Immature natural killer cell (primary cell): ENCODE measurements at regions not wholly inside any gene's neighbourhood (a gene's known extent, or its start where the extent isn't known, plus 50 kb on each side); places are given as distances from the start of the nearest gene placed in this dataset.
"Not testable (repeated sequence)": the region's sequence is repeated elsewhere in the genome, so short reads cannot be mapped to it uniquely, and the experiment has no call there.

Experiments used
- DNase-seq, 3 donors: peaks; one replicate each; pipeline ENCODE4 v3.0.0; 2022; ENCODE audit warnings: mixed read lengths in 1 of 3
- H3K27ac Mint-ChIP-seq, 6 donors: one replicate each; pipeline ENCODE4 v1.8.0; 2020; ENCODE audit warnings: mixed read lengths in 6 of 6, mild to moderate bottlenecking in 5 of 6, inconsistent platforms in 4 of 6, moderate library complexity in 3 of 6
- H3K27me3 Mint-ChIP-seq, 3 donors: one replicate each; pipeline ENCODE4 v1.8.0; 2020 to 2021; ENCODE audit warnings: low read depth in 3 of 3, mild to moderate bottlenecking in 3 of 3, mixed read lengths in 3 of 3, moderate library complexity in 3 of 3, inconsistent platforms in 1 of 3
- H3K36me3 Mint-ChIP-seq, 3 donors: one replicate each; pipeline ENCODE4 v1.8.0; 2020; ENCODE audit warnings: mixed read lengths in 3 of 3, inconsistent platforms in 2 of 3, mild to moderate bottlenecking in 2 of 3
- H3K4me1 Mint-ChIP-seq, 2 donors: one replicate each; pipeline ENCODE4 v1.8.0; 2020; ENCODE audit warnings: inconsistent platforms in 2 of 2, mild to moderate bottlenecking in 2 of 2, mixed read lengths in 2 of 2, moderate library complexity in 1 of 2
- H3K4me3 Mint-ChIP-seq, 5 donors: one replicate each; pipeline ENCODE4 v1.8.0; 2020; ENCODE audit warnings: mild to moderate bottlenecking in 5 of 5, mixed read lengths in 5 of 5, inconsistent platforms in 3 of 5, moderate library complexity in 3 of 5
- H3K9me3 Mint-ChIP-seq, 6 donors: one replicate each; pipeline ENCODE4 v1.8.0; 2020; ENCODE audit warnings: mild to moderate bottlenecking in 6 of 6, mixed read lengths in 6 of 6, inconsistent platforms in 4 of 6, moderate library complexity in 3 of 6

DNA sequence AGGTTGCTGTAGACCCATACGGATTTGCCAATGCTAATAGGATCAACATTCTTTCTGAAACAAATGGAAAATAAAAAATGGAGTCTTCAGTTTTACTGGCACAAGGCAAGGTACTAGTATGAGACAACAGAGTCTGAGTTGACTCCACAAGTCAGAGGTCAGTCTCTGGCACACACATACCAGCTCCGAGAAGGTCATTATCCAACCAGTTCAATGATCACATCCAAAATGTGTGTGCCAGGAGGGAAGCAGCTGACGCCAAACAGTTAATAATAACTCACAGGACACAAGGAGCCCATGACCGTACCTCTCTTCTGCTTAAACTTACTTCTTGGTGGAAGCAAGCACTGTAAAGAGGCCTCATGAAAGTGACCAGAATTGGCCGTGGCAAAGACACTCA, 528.6 kb downstream of the ZNF516 start:
- H3K9me3 Mint-ChIP-seq: peaks cover 0 to 2% (median 0%) of the 10 kb centered on the region in 6 donors
- no peak overlapping the region for H3K4me3 Mint-ChIP-seq
- H3K4me1 Mint-ChIP-seq: no peaks in the 10 kb centered on the region
- DNase-seq: no peak
- H3K27ac Mint-ChIP-seq: no peak overlapping the region
- H3K36me3 Mint-ChIP-seq: no peaks in the 10 kb centered on the region
- H3K27me3 Mint-ChIP-seq: no peaks in the 10 kb centered on the region

DNA sequence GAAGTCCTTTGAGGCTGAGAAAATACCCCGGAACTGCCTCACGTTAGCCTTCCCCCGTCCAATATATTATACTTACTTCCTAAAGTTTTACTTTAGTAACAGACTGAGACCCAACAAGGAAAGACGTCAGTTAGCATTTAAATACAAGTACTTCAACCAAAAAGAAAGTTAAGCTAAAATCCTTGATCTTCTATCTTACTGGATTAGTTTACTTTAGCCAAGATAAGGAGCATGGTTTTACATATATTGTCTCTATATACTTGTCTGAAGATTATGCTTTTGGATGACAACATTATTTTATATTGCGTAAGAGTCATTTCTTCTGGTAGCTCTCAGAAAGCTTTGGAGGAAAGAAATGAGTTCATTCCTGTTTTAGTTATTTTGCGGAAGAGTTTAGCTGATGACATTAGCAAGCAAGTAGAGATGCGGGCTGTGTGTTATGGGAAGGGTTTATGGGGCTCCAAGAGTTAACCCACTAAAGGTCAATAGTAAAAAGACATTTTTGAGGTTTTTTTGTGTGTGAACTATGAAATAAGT, 532.9 kb downstream of the ZNF516 start:
- H3K4me3 Mint-ChIP-seq: no peak overlapping the region
- peaks cover 0 to 1% (median 0%) of the 10 kb centered on the region in 6 donors for H3K9me3 Mint-ChIP-seq

GRCh38 chr18:75960356-75960755, 532.9 kb upstream of the SMIM21 start:
- H3K4me3 Mint-ChIP-seq, DNase-seq, H3K4me1 Mint-ChIP-seq, H3K9me3 Mint-ChIP-seq, H3K36me3 Mint-ChIP-seq, H3K27ac Mint-ChIP-seq, H3K27me3 Mint-ChIP-seq: not testable (repeated sequence)

More for the DNA sequence above, 532.9 kb downstream of the ZNF516 start:
- no peaks in the 10 kb centered on the region for H3K36me3 Mint-ChIP-seq
- no peak for DNase-seq
- no peaks in the 10 kb centered on the region for H3K4me1 Mint-ChIP-seq
- peaks cover 0 to 3% (median 0%) of the 10 kb centered on the region in 3 donors for H3K27me3 Mint-ChIP-seq
- no peak overlapping the region for H3K27ac Mint-ChIP-seq

DNA sequence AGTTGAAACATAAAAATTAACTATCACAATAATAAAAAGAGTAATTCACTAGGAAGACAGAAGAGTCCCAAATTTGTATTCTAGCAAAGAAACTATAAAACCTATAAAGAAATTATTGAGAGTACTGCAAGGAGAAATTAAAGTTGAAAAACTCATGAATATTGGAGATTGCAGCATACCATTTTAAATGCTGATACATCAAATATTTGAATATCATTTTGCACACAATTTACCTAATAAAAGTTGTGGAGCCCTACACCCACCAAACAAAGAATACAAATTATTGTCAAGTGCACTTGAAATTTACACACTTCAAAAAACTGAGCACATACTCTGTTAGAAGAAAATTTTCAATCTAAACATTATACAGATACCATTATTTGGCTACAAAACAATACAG, 531.6 kb upstream of the SMIM21 start:
- DNase-seq: no peak
- Mint-ChIP-seq H3K4me1 (no peaks in the 10 kb centered on the region), H3K4me3 (no peak overlapping the region), H3K9me3 (peaks cover 0 to 1% (median 0%) of the 10 kb centered on the region in 6 donors), H3K36me3 (peaks cover 0 to 3% (median 0%) of the 10 kb centered on the region in 3 donors), H3K27me3 (peaks cover 0 to 3% (median 0%) of the 10 kb centered on the region in 3 donors), H3K27ac (no peak overlapping the region)

DNA sequence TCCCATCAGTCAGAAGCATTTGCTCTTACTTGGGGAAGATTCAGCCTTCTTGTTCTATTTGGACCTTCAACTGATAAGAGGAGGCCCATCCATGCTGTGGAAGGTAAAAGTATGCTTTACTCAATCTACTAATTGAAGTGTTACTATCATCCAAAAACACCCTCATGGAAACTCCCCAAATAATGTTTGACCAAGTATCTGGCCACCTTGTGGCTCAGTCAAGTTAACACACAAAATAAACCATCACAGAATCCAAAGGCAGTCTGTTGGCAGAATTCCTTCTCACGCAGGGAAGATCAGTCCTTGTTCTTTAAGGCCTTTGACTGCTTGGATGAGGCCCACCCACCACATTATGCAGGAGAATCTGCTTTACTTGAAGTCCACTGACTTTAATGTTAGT, 531.2 kb upstream of the SMIM21 start:
- DNase-seq: no peak
- Mint-ChIP-seq H3K27ac (no peak overlapping the region), H3K9me3 (peaks cover 0 to 1% (median under 1%) of the 10 kb centered on the region in 6 donors), H3K27me3 (peaks cover 0 to 5% (median 0%) of the 10 kb centered on the region in 3 donors), H3K36me3 (peaks cover 0 to 3% (median 0%) of the 10 kb centered on the region in 3 donors), H3K4me3 (no peak overlapping the region), H3K4me1 (no peaks in the 10 kb centered on the region)

DNA sequence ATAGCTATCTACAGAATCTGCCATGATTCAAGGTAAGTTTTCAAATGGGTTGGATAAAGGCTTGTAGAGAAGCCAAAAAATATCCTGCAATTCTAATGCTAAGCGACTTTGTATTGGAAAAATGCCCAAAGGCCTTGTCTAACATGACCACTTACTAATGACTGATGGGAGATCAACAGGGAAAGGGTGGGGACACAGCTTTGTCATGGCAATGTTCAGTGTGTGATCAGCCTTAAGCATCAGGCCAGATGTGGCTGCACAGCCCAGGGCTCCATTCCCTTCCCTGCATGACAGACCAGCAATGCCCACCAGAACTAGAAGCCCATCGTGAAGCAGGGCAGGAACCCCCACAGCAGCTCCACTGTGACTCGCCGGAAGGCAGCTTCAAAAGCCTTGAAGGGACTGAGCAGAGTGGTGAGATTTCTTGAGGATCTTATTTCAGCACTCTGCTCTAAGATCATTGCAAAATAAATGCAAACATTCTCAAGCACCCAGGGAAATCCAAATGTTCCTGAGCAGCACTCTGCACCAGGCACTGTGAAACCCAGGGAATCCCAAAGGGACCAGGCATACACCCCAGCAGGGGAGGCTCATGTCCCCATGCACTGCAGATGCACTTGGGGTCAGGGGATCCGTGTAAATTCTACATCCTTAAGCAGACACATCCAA, 517.9 kb upstream of the SMIM21 start:
- Mint-ChIP-seq H3K27ac (no peak overlapping the region), H3K27me3 (peaks cover 0 to 6% (median 0%) of the 10 kb centered on the region in 3 donors), H3K4me1 (no peaks in the 10 kb centered on the region), H3K4me3 (no peak overlapping the region), H3K9me3 (peaks cover 5 to 30% (median 13%) of the 10 kb centered on the region in 6 donors), H3K36me3 (no peaks in the 10 kb centered on the region)
- no peak for DNase-seq

DNA sequence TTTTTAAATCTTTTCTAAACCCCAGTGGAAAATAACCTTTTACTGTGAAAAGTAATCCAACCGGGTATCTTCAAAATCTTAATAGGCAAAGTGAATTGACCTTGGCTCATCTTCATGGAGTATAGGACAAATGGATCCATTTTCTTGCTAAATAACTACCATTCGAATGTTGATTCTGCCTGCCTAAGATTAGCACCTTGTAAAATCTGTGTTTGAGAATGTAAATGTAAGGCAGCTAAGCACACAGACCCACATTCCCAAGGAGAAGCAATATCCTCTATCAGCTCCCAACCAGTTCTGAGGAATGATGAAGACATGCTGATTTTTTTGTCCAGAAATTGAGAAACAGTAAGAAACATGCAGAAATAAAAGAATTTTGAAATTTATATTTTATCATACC, 509.8 kb upstream of the SMIM21 start:
- Mint-ChIP-seq H3K27me3 (peaks cover 0 to 6% (median 2%) of the 10 kb centered on the region in 3 donors), H3K4me1 (no peaks in the 10 kb centered on the region), H3K27ac (no peak overlapping the region), H3K9me3 (peaks cover 0 to 10% (median 2%) of the 10 kb centered on the region in 6 donors), H3K4me3 (no peak overlapping the region), H3K36me3 (no peaks in the 10 kb centered on the region)
- no peak for DNase-seq

GRCh38 chr18:75936862-75937261, 509.4 kb upstream of the SMIM21 start:
- H3K36me3 Mint-ChIP-seq: no peaks in the 10 kb centered on the region
- H3K9me3 Mint-ChIP-seq: peaks cover 0 to 9% (median 1%) of the 10 kb centered on the region in 6 donors
- no peak overlapping the region for H3K27ac Mint-ChIP-seq
- no peak for DNase-seq
- no peaks in the 10 kb centered on the region for H3K4me1 Mint-ChIP-seq
- H3K27me3 Mint-ChIP-seq: peaks cover 0 to 6% (median 2%) of the 10 kb centered on the region in 3 donors
- no peak overlapping the region for H3K4me3 Mint-ChIP-seq

DNA sequence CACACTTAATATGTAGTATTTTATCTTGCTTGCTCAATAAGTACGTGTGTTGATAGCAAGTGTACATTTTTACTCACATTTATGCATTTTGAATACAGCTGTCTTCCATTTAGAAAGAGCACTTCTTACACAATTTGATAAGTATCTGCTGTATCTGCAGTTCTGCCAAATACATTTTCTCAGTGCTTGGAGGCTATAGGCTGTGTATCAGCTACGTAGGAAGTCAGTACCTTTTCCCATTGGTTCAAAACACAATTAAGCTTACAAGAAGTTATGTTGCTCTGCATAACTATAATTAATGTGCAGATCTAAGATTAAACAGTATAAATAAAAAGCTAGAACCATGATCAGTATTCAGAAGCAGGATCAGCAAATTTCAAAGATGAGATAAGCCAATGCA, 503.6 kb upstream of the SMIM21 start:
- DNase-seq: no peak
- Mint-ChIP-seq H3K4me1 (no peaks in the 10 kb centered on the region), H3K27me3 (no peaks in the 10 kb centered on the region), H3K9me3 (peaks cover 0 to 5% (median 0%) of the 10 kb centered on the region in 6 donors), H3K36me3 (no peaks in the 10 kb centered on the region), H3K27ac (no peak overlapping the region), H3K4me3 (no peak overlapping the region)

DNA sequence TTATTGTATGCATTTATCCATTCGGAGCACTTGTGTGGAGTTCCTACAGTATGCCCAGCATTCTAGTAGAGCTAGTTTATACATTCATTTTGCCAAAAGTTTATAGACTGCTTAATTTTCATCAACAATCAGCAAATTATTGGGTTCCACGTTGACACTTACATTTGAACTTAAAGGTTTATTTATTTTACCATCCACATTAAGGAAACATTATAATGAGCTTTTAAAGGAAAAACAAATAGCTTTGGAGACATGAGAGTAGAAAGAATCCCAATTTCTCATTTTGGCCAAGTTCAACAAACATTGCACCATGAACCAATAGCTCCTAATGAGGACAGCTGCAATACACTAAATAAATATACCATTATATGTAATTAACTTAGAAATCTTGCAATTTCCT, 501.2 kb upstream of the SMIM21 start:
- Mint-ChIP-seq H3K4me1 (no peaks in the 10 kb centered on the region), H3K27me3 (no peaks in the 10 kb centered on the region), H3K9me3 (peaks cover 0 to 2% (median 0%) of the 10 kb centered on the region in 6 donors)

DNA sequence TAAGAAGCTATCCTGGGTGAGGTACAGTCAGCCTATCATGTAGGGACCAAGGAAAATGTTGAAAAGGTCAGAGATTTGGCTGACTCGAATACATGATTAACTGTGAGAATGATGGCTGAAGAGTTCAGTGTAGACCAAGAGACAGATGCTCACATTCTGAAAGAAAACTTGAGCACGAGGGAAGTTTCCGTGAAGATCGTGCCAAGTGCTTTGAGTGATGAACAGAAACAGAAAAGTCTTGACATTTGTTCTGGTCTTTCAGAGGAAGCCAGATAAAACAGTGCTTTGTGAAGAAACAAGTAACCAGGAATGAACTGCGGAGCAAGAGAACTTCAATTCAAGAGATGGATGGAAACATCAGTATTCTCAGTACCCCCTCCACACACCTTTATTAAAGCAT, 500.3 kb upstream of the SMIM21 start:
- H3K27ac Mint-ChIP-seq: no peak overlapping the region
- no peaks in the 10 kb centered on the region for H3K36me3 Mint-ChIP-seq
- peaks cover 0 to 2% (median 0%) of the 10 kb centered on the region in 3 donors for H3K27me3 Mint-ChIP-seq
- H3K9me3 Mint-ChIP-seq: peaks cover 0 to 2% (median 0%) of the 10 kb centered on the region in 6 donors
- H3K4me1 Mint-ChIP-seq: no peaks in the 10 kb centered on the region
- no peak overlapping the region for H3K4me3 Mint-ChIP-seq
- no peak for DNase-seq

More for the DNA sequence above, 501.2 kb upstream of the SMIM21 start:
- no peak overlapping the region for H3K27ac Mint-ChIP-seq
- no peak overlapping the region for H3K4me3 Mint-ChIP-seq
- H3K36me3 Mint-ChIP-seq: no peaks in the 10 kb centered on the region
- no peak for DNase-seq

DNA sequence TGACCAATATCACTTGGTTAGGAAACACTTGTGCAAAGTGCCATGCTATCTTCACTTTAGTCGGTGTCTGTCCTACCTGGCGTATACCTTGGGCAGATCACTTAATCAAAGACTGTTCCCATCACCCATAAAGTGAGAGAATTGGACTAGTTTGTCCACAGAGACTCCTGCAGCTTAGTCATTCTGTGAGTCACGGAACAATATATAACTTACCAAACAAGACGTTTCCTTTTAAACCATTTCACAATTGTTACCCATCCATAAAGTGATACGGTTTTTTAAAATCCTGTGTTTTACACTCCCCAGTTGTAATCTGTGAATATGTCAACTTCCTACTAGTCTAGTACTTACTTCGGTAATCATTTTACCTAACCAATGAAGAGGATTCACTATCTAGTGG, 499.3 kb upstream of the SMIM21 start:
- DNase-seq: no peak
- Mint-ChIP-seq H3K27ac (no peak overlapping the region), H3K4me3 (no peak overlapping the region)

DNA sequence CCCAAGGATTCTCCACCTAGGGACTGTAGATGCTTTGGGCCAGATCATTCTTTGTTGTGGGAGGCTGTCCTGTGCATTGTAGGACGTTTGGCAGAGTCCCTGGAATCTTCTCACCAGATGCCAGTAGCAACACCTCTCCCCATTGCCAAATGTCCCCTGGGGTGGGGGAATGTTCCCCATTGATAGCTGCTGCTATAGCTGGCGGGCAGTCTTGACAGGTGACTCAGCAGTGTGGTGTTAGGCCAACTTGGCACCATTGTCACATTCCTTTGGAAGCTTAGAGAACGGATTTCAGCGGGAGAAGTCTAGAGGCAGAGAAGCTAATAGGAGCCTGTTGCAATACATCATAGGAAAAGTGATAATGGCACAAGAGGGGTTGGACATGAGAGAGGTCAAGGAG, 495.7 kb upstream of the SMIM21 start:
- no peaks in the 10 kb centered on the region for H3K4me1 Mint-ChIP-seq
- H3K27me3 Mint-ChIP-seq: peaks cover 0 to 2% (median 0%) of the 10 kb centered on the region in 3 donors
- peaks cover 0 to 2% (median 0%) of the 10 kb centered on the region in 6 donors for H3K9me3 Mint-ChIP-seq
- H3K27ac Mint-ChIP-seq: no peak overlapping the region
- no peak for DNase-seq
- H3K4me3 Mint-ChIP-seq: no peak overlapping the region
- no peaks in the 10 kb centered on the region for H3K36me3 Mint-ChIP-seq

More for the DNA sequence above, 499.3 kb upstream of the SMIM21 start:
- peaks cover 0 to 2% (median 0%) of the 10 kb centered on the region in 3 donors for H3K27me3 Mint-ChIP-seq
- H3K9me3 Mint-ChIP-seq: peaks cover 0 to 2% (median 0%) of the 10 kb centered on the region in 6 donors
- H3K4me1 Mint-ChIP-seq: no peaks in the 10 kb centered on the region
- no peaks in the 10 kb centered on the region for H3K36me3 Mint-ChIP-seq

DNA sequence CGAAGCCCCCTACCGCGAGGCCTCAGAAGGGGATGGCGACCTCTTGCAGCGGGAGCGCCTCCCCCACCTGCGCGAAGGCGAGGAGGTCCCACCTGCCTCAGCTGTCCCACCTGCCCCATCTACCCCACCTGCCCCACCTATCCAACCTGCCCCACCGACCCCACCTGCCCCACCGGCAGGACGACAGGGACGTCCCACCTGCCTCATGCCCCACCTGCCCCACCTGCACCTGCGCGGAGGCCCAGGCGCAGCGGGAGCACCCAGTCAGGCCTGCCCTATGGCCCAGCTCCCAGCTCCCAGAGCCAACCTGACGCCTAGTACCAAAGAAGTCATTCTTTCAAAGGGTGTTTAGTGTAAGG, 489.1 kb upstream of the SMIM21 start:
- peaks cover 1 to 4% (median 3%) of the 10 kb centered on the region in 3 donors for H3K27me3 Mint-ChIP-seq
- no peaks in the 10 kb centered on the region for H3K36me3 Mint-ChIP-seq
- peaks cover 0 to 4% (median 0%) of the 10 kb centered on the region in 6 donors for H3K9me3 Mint-ChIP-seq
- no peak for DNase-seq
- no peak overlapping the region for H3K27ac Mint-ChIP-seq
- H3K4me3 Mint-ChIP-seq: no peak overlapping the region
- H3K4me1 Mint-ChIP-seq: no peaks in the 10 kb centered on the region
